CD4-positive, alpha-beta memory T cell (primary cell): ENCODE measurements at regions not wholly inside any gene's neighbourhood (a gene's known extent, or its start where the extent isn't known, plus 50 kb on each side); places are given as distances from the start of the nearest gene placed in this dataset.
"Not testable (repeated sequence)": the region's sequence is repeated elsewhere in the genome, so short reads cannot be mapped to it uniquely, and the experiment has no call there.

Experiments used
- CTCF ChIA-PET: fragments of 350-600 bp; sonication (Branson Sonifier 250); formaldehyde crosslinking; loops from one replicate; lab custom pipeline; 2021; ENCODE audit warnings: inconsistent platforms; ENCODE audit not compliant: partially characterized antibody; lab: Charles Lee
- POLR2A ChIA-PET: fragments of 350-600 bp; sonication (Branson Sonifier 250); formaldehyde crosslinking; loops from one replicate; lab custom pipeline; 2021; ENCODE audit not compliant: partially characterized antibody; lab: Charles Lee
- DNase-seq, 5 donors: peaks; one replicate each; pipeline versions ENCODE4 v3.0.0 to v3.0.0-alpha.2; 2020 to 2022; ENCODE audit warnings: mixed read lengths in 1 of 5
- H3K27ac ChIP-seq: one replicate; pipeline ENCODE4 v1.7.0; 2013; ENCODE audit warnings: low read depth, low read length
- H3K27me3 ChIP-seq: 2 replicates; pipeline ENCODE4 v1.7.0; 2013; ENCODE audit warnings: mild to moderate bottlenecking, low read length, moderate library complexity; ENCODE audit not compliant: insufficient read depth
- H3K36me3 ChIP-seq: 2 replicates; pipeline ENCODE4 v1.7.0; 2013; ENCODE audit warnings: mild to moderate bottlenecking, low read length, moderate library complexity; ENCODE audit not compliant: insufficient read depth
- H3K4me1 ChIP-seq: 2 replicates; pipeline ENCODE4 v1.7.0; 2013; ENCODE audit warnings: mild to moderate bottlenecking, low read length, moderate library complexity; ENCODE audit not compliant: insufficient read depth
- H3K4me3 ChIP-seq, 2 donors: one replicate each; pipeline ENCODE4 v1.7.0; 2013; ENCODE audit warnings: low read length in 2 of 2, mild to moderate bottlenecking in 1 of 2
- H3K9me3 ChIP-seq, 2 donors: one replicate each; pipeline ENCODE4 v1.7.0; 2013; ENCODE audit warnings: low read length in 2 of 2, control low read depth in 1 of 2; ENCODE audit not compliant: control insufficient read depth in 1 of 2
- H3K27ac Mint-ChIP-seq, 7 donors: one replicate each; pipeline ENCODE4 v1.8.0; 2020 to 2021; ENCODE audit warnings: mixed read lengths in 7 of 7, mild to moderate bottlenecking in 6 of 7, inconsistent platforms in 3 of 7, moderate library complexity in 3 of 7
- H3K27me3 Mint-ChIP-seq, 2 donors: one replicate each; pipeline ENCODE4 v1.8.0; 2020 to 2021; ENCODE audit warnings: mixed read lengths in 2 of 2
- H3K36me3 Mint-ChIP-seq, 2 donors: one replicate each; pipeline ENCODE4 v1.8.0; 2020 to 2021; ENCODE audit warnings: mixed read lengths in 2 of 2, inconsistent platforms in 1 of 2, mild to moderate bottlenecking in 1 of 2
- H3K4me1 Mint-ChIP-seq, 4 donors: one replicate each; pipeline ENCODE4 v1.8.0; 2020 to 2021; ENCODE audit warnings: mixed read lengths in 4 of 4, mild to moderate bottlenecking in 1 of 4
- H3K4me3 Mint-ChIP-seq, 8 donors: one replicate each; pipeline ENCODE4 v1.8.0; 2020 to 2021; ENCODE audit warnings: mixed read lengths in 8 of 8, mild to moderate bottlenecking in 7 of 8, moderate library complexity in 6 of 8, inconsistent platforms in 3 of 8
- H3K9me3 Mint-ChIP-seq, 8 donors: one replicate each; pipeline ENCODE4 v1.8.0; 2020 to 2021; ENCODE audit warnings: mixed read lengths in 8 of 8, mild to moderate bottlenecking in 5 of 8, inconsistent platforms in 3 of 8, moderate library complexity in 1 of 8
- intact Hi-C: fragments of 100-400 bp; cut with micrococcal nuclease; formaldehyde crosslinking; loops from one replicate; pipeline ENCODE4 v1.15.1; 2023

DNA sequence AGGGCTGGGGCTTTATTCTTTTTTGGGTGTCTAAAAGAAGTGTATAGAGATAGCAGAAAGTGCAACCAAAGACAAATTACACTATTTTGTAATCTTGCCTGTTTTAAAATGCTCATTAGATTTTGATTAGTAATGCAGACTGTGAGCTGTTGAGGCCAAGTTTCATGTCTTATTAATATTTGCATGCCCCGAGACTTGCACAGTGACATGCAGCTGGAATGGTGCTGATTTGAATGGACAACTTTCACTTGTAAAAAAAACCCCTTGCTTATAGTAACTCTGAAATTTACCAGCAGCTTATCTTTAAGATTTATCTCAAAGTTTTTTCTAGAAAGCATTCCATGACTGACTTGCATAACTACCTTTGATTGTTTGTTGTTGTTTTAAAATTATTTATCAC lies 835.1 kb upstream of the IGFBP7 start:
- no peak overlapping the region for H3K27ac Mint-ChIP-seq
- CTCF ChIA-PET: no interaction called here
- no peak overlapping the region for H3K27ac ChIP-seq
- no peaks in the 10 kb centered on the region for H3K4me1 Mint-ChIP-seq
- no peaks in the 10 kb centered on the region for H3K27me3 ChIP-seq
- no peaks in the 10 kb centered on the region for H3K9me3 ChIP-seq
- H3K9me3 Mint-ChIP-seq: peaks cover 0 to 12% (median 5%) of the 10 kb centered on the region in 8 donors
- H3K4me1 ChIP-seq: no peaks in the 10 kb centered on the region
- no peaks in the 10 kb centered on the region for H3K27me3 Mint-ChIP-seq
- H3K4me3 ChIP-seq: no peak overlapping the region
- H3K36me3 ChIP-seq: no peaks in the 10 kb centered on the region
- no peaks in the 10 kb centered on the region for H3K36me3 Mint-ChIP-seq
- no peak overlapping the region for H3K4me3 Mint-ChIP-seq
- DNase-seq: no peak
- intact Hi-C loops: no loop called here
- POLR2A ChIA-PET: no interaction called here

- no peak overlapping the region for H3K4me3 Mint-ChIP-seq
- no peaks in the 10 kb centered on the region for H3K36me3 Mint-ChIP-seq
- no peaks in the 10 kb centered on the region for H3K4me1 ChIP-seq
- no peaks in the 10 kb centered on the region for H3K36me3 ChIP-seq
- intact Hi-C loops: no loop called here
- no peak for DNase-seq
- H3K27me3 ChIP-seq: no peaks in the 10 kb centered on the region
- no peaks in the 10 kb centered on the region for H3K27me3 Mint-ChIP-seq
- no peak overlapping the region for H3K4me3 ChIP-seq
- no peak overlapping the region for H3K27ac ChIP-seq
- ChIA-PET POLR2A (no interaction called here), CTCF (no interaction called here)
- no peaks in the 10 kb centered on the region for H3K9me3 ChIP-seq
- no peak overlapping the region for H3K27ac Mint-ChIP-seq
- H3K4me1 Mint-ChIP-seq: no peaks in the 10 kb centered on the region
- peaks cover 0 to 12% (median 5%) of the 10 kb centered on the region in 8 donors for H3K9me3 Mint-ChIP-seq
Measured at GRCh38 chr4:57943682-57944081, 833.5 kb upstream of the IGFBP7 start.

DNA sequence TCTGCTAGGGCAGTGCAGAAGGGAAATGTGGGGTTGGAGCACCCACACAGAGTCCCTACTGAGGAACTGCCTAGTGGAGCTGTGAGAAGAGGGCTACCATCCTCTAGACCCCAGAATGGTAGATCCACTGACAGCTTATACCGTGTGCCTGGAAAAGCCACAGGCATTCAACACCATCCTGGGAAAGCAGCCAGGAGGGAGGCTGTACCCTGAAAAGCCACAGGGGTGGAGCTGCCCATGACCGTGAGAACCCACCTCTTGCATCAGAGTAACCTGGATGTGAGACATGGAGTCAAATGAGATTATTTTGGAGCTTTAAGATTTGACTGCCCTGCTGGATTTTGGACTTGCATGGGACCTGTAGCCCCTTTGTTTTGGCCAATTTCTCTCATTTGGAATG lies 827.1 kb upstream of the IGFBP7 start:
- H3K27me3 ChIP-seq, H3K4me1 Mint-ChIP-seq, H3K9me3 ChIP-seq, H3K4me3 ChIP-seq, H3K4me1 ChIP-seq, H3K27ac Mint-ChIP-seq, H3K4me3 Mint-ChIP-seq, intact Hi-C loops, DNase-seq, POLR2A ChIA-PET, CTCF ChIA-PET, H3K36me3 Mint-ChIP-seq, H3K27ac ChIP-seq, H3K36me3 ChIP-seq, H3K27me3 Mint-ChIP-seq: not testable (repeated sequence)
- peaks cover 3 to 26% (median 8%) of the 10 kb centered on the region in 8 donors for H3K9me3 Mint-ChIP-seq

- H3K4me1 Mint-ChIP-seq: no peaks in the 10 kb centered on the region
- intact Hi-C loops: no loop called here
- no peaks in the 10 kb centered on the region for H3K36me3 Mint-ChIP-seq
- H3K4me3 ChIP-seq: no peak overlapping the region
- H3K4me3 Mint-ChIP-seq: no peak overlapping the region
- no peaks in the 10 kb centered on the region for H3K27me3 ChIP-seq
- H3K9me3 Mint-ChIP-seq: peaks cover 0 to 17% (median 4%) of the 10 kb centered on the region in 8 donors
- CTCF ChIA-PET: no interaction called here
- H3K4me1 ChIP-seq: no peaks in the 10 kb centered on the region
- H3K27ac Mint-ChIP-seq: no peak overlapping the region
- DNase-seq: no peak
- H3K9me3 ChIP-seq: no peaks in the 10 kb centered on the region
- no peaks in the 10 kb centered on the region for H3K36me3 ChIP-seq
- POLR2A ChIA-PET: no interaction called here
- H3K27me3 Mint-ChIP-seq: no peaks in the 10 kb centered on the region
- no peak overlapping the region for H3K27ac ChIP-seq
Measured at GRCh38 chr4:57926311-57926710, 816.1 kb upstream of the IGFBP7 start.

DNA sequence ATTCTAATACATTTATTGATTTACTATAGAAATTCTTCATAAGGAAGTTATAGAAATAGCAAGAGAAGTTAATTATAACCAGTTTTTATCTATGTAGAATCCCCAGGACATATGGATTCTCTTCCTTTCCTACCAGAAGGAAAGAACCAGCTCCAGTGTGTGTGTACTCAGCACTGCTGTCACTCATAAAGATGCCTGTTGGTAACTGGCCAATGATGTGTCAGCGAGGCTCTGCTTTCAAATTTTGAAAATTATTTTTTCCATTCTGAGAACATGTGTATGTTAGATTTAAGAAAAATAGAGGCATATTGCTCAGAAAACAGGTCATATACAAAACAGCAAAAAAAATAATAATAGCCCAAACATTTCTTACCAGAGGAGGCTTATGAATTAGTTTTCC lies 814.8 kb upstream of the IGFBP7 start:
- no peak overlapping the region for H3K27ac Mint-ChIP-seq
- H3K9me3 Mint-ChIP-seq: peaks cover 0 to 18% (median 3%) of the 10 kb centered on the region in 8 donors
- Histone ChIP-seq H3K4me1 (no peaks in the 10 kb centered on the region), H3K36me3 (no peaks in the 10 kb centered on the region), H3K9me3 (no peaks in the 10 kb centered on the region), H3K27me3 (no peaks in the 10 kb centered on the region), H3K4me3 (no peak overlapping the region), H3K27ac (no peak overlapping the region)
- POLR2A ChIA-PET: no interaction called here
- H3K4me3 Mint-ChIP-seq: no peak overlapping the region
- no peaks in the 10 kb centered on the region for H3K4me1 Mint-ChIP-seq
- H3K27me3 Mint-ChIP-seq: no peaks in the 10 kb centered on the region
- intact Hi-C loops: no loop called here
- no peaks in the 10 kb centered on the region for H3K36me3 Mint-ChIP-seq
- no peak for DNase-seq
- CTCF ChIA-PET: no interaction called here

DNA sequence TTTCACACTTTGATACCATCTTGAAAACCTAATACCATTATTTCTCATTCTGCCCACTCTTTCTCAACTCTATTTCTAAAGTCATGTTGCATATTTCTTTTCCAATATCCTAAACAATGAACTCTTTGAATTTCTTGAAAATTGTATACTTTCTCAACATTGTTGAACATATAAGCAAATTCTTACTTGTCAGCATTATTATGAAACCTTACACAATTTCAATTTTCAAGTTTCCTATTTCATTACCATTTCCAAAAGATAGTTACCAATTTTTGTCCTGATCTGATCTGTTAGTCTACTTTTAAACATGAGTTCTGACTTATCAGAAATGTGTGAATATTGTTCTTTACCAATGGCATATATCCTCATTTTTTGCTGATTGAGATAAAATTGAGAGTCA lies 806.3 kb upstream of the IGFBP7 start:
- Mint-ChIP-seq H3K36me3 (no peaks in the 10 kb centered on the region), H3K4me1 (no peaks in the 10 kb centered on the region), H3K27ac (no peak overlapping the region), H3K9me3 (peaks cover 0 to 16% (median 6%) of the 10 kb centered on the region in 8 donors), H3K4me3 (no peak overlapping the region), H3K27me3 (no peaks in the 10 kb centered on the region)
- no peak for DNase-seq
- H3K27me3 ChIP-seq: no peaks in the 10 kb centered on the region
- H3K36me3 ChIP-seq: no peaks in the 10 kb centered on the region
- H3K9me3 ChIP-seq: peaks cover 0 to 4% of the 10 kb centered on the region in 2 donors
- H3K27ac ChIP-seq: no peak overlapping the region
- CTCF ChIA-PET: no interaction called here
- intact Hi-C loops: no loop called here
- POLR2A ChIA-PET: no interaction called here
- no peak overlapping the region for H3K4me3 ChIP-seq
- no peaks in the 10 kb centered on the region for H3K4me1 ChIP-seq

DNA sequence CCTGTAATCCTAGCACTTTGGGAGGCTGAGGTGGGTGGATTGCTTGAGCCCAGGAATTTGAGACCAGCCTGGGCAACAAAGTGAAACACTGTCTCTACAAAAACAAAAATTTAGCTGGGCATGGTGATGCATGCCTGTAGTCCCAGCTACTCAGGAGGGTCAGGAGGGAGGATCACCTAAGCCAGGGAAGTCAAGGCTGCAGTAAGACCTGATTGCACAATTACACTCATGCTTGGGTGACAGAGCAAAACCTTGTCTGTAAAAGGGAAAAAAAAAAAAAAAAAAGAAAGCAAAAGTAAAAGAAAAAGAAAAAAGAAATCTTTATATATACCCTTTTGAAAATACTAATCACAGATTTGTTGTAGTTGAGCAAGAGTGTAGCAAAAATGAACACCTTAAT lies 801.0 kb upstream of the IGFBP7 start:
- POLR2A ChIA-PET: no interaction called here
- Histone ChIP-seq H3K9me3 (no peaks in the 10 kb centered on the region), H3K27me3 (no peaks in the 10 kb centered on the region), H3K4me1 (no peaks in the 10 kb centered on the region), H3K36me3 (no peaks in the 10 kb centered on the region), H3K4me3 (no peak overlapping the region), H3K27ac (no peak overlapping the region)
- no peaks in the 10 kb centered on the region for H3K27me3 Mint-ChIP-seq
- no peak overlapping the region for H3K4me3 Mint-ChIP-seq
- H3K4me1 Mint-ChIP-seq: no peaks in the 10 kb centered on the region
- peaks cover 0 to 9% (median 5%) of the 10 kb centered on the region in 8 donors for H3K9me3 Mint-ChIP-seq
- no peaks in the 10 kb centered on the region for H3K36me3 Mint-ChIP-seq
- intact Hi-C loops: no loop called here
- H3K27ac Mint-ChIP-seq: no peak overlapping the region
- no peak for DNase-seq
- CTCF ChIA-PET: no interaction called here

DNA sequence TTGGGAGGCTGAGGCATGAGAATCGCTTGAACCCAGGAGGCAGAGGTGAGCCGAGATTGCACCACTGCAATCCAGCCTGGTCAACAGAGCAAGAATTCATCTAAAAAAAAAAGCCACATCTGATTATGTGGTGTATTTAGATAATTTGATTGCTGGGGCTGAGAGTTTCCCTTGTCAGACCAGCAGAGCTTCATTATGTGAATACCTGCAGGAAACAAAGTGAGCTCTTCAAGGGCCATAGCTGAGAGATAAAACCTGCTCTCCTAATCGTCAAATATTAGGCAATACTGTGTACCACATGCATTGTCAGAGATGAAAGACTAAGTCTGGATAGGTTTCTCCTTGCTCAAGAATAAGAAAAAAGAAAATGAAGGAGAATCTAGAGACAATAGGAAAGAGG lies 800.0 kb upstream of the IGFBP7 start:
- Histone ChIP-seq H3K4me3 (no peak overlapping the region), H3K36me3 (no peaks in the 10 kb centered on the region), H3K9me3 (no peaks in the 10 kb centered on the region), H3K27me3 (no peaks in the 10 kb centered on the region), H3K27ac (no peak overlapping the region), H3K4me1 (no peaks in the 10 kb centered on the region)
- H3K27ac Mint-ChIP-seq: no peak overlapping the region
- CTCF ChIA-PET: no interaction called here
- DNase-seq: no peak
- POLR2A ChIA-PET: no interaction called here
- H3K36me3 Mint-ChIP-seq: no peaks in the 10 kb centered on the region
- intact Hi-C loops: no loop called here
- no peaks in the 10 kb centered on the region for H3K27me3 Mint-ChIP-seq
- H3K4me3 Mint-ChIP-seq: no peak overlapping the region
- no peaks in the 10 kb centered on the region for H3K4me1 Mint-ChIP-seq
- H3K9me3 Mint-ChIP-seq: peaks cover 0 to 7% (median 4%) of the 10 kb centered on the region in 8 donors
